ENCODE measurements at regions not wholly inside any gene's neighbourhood (a gene's known extent, or its start where the extent isn't known, plus 50 kb on each side); places are given as distances from the start of the nearest gene placed in this dataset.

GRCh38 chr2:3007135-3007534 lies 370.5 kb downstream of the EIPR1 start:
- TF ChIP-seq POLR2A (IDR thresholded peaks at IDR 0.05) (no peak), CTCF (IDR thresholded peaks at IDR 0.05 in 8 of 11, conservative IDR thresholded peaks at IDR 0.05 in 3 of 11) (no peak), POLR2AphosphoS5 (IDR thresholded peaks at IDR 0.05) (no peak)

Measured in spleen (tissue), 7 donors.